ENCODE measurements at regions not wholly inside any gene's neighbourhood (a gene's known extent, or its start where the extent isn't known, plus 50 kb on each side); places are given as distances from the start of the nearest gene placed in this dataset.

DNA sequence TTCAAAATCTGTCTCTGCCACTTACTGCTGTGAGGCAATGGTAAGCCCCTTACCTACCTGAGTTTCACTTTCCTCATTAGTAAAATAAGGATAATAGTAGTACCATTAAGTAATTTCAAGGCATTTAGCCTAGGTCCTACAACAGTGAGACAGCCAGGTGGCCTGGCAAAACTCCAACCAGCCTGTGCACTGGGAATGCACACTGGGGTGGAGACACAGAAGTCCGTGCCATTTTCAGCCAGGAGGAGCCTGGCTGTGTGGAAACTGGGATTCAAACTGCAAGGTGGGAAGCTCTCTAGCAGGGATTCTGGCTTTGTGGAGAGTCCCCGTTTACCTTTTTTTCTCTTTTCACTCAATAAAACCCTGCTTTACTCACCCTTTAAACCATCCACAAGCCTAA is 630.4 kb downstream of the PRELID2 start:
- no peak for DNase-seq (ENCODE audit: low spot score)

DNA sequence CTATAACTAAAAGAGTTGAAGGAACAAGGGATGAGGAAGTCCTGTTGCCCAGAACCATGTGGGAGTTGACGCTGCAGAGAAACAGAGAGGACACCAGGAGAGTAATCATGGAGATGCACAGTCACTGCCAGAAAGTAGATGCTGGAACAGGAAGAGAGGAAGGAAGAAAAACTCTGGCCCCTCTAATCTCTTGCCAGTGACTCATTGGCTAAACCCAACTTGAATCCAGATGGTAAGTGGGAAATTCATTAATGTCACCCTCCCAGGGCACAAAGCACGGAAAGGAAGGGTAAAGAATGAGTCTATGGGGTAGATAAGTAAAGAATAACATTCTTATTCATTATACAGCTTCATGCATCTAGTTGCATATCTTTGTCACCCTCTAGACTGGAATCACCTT is 631.9 kb downstream of the PRELID2 start:
- DNase-seq (ENCODE audit: low spot score): no peak

DNA sequence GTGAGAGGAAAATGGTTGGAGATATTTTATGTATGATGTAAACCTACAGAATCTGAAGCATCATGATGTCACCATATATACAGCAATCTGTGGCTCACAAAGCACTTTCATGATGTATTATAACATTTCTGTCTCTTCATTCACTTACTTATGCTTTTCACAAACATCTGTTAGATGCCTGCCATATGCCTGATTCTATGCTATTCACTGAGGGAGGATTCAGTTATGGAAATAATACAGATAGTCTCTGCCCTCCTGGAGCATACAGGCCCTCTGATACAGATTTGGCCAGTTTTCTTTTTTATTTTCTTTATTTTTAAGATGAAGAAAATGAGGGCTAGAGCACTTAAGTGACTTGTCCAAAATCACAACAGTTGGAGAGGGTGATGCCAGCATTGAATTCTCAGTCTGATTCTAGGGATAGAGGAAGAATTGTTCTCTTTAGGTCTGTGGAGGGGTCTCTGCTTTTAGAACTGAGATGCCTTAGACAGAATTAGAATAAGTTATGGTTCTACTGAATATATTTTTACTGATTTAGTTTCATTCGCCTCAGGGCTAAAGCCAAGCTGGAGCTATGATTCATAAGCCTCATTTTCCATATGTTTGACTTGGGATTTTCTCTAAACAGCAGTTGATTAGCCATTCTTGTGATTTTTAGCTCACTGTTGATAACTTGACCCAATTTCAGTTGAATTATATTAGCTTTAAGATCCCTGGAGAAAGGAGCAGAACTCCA is 636.4 kb downstream of the PRELID2 start:
- no peak for DNase-seq (ENCODE audit: low spot score)

DNA sequence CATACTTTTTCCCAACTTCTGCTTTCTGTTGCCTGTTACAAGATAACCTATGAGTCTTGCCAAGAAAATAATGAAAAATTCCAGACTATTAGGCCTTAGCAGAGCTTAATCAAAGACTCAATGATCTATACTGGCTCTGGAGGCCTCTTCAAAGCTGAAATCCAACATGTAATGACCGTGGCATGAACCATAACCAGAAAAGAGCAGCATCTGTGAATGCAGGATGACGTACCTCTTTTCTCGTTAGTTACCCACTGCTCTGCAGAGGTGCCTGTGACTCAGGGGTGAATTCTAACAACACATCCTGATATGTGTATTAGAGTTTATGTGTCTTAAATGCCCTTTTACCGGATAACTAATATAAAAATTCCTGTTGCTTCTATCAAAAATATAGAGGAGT is 645.4 kb downstream of the PRELID2 start:
- no peak for DNase-seq (ENCODE audit: low spot score)

DNA sequence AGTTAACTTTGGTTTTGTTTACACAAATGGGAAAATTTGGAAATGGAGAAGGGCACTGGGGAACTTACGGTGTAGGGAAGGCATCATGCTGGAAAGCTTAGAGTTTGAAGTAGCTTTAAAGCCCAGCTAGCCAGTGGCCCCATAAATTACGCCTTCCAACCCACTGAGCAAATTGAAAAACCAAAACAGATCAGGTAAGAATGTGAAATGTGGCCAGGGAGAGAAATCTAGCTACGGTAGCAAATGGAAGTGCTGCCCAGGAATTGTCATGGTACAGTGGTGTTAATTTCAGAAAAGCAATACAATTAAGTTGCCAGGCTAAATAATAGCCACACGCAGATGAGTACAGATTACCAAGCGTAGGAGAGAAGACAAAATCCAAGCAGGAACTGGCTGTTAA is 654.8 kb downstream of the PRELID2 start:
- DNase-seq (ENCODE audit: low spot score): no peak

DNA sequence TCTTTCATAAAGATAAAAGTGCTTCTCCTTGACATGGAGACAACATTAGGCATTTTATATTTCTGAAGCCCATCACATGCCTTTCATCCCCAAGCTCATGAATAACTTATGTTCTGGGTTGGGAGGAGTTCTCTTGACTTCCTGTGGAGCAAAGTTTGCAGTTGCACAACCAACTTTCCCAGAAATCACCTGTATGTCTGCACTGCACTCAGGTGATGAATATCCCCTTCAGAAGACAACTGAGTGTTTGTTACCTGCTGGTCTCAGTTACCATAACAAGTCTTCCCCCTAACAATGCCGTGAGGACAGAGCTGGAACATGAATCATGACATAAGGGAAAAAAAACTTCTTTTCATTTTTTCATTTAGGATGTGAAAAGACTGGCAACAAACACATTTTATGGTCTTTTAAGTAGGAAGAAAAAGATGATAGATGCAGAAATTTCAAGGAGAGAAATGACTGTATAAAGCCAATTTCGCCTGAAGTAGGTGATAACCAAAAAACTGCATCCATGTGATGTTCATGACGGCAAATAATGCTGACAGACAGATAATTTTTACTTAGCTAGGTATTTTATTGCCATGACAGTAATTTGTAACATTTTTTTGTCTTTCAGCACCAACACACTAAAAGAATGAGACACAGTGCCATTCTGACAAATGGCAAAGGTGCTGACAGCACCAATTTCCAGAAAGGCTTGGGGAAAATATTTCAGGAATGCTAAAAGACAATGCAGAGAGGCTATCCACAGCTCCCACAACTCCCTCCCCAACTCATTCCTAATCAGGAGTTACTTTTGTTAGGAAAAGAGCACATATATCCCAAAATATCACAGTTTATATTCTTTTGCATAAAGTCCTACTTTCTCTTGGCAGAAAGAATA is 656.3 kb downstream of the PRELID2 start:
- DNase-seq (ENCODE audit: low spot score): peak; percentile 30

DNA sequence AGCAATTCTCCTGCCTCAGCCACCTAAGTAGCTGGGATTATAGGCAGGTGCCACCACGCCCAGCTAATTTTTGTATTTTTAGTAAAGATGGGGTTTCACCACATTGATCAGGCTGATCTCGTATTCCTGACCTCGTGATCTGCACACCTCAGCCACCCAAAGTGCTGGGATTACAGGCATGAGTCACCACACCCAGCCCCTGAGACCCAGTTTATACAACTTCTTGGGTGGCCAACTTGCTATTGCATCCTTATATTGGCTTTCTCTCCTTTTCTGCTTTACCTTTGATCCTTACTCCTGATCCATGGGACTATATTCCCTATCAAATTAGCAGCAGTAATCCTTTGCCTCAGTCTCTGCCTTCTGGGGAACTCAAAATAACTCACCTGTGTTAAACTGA is 659.1 kb downstream of the PRELID2 start:
- DNase-seq (ENCODE audit: low spot score): no peak

DNA sequence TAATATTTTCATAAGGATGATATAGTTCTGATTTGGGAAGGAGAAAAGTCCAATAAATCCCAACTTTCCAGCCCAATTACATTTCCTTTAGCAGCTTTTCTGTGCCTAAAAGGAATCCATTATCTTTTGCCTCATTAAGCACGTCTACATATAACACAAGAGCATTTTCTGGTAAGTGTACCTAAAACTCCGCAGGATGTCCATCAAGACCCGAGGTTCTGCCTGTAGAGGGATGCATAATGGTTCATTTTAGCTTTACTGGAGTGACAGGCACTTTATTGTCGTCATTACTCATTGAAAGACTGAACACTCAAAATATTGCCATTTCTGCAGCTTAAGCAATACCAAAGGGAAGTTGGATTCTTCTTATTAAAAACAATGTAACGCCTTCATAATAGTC is 669.0 kb downstream of the PRELID2 start:
- DNase-seq (ENCODE audit: low spot score): no peak

DNA sequence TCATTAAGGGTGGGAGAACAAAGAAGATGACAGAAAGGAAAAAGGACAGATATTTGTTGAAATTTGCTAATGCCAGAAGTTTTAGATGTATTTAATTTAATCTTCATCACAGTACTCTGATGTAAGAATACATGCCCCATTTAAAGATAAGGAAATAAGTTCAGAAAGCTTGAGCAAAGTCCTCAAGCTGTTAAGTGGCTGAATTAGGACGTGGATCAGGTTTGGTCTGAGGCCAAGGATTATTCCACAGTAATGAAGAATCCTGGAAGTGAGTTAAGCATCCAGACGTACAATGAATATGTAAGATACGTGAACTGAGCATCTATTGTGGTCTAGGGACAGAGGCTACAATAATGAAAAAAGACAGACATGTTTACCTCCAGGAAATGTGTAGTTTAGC is 671.3 kb downstream of the PRELID2 start:
- no peak for DNase-seq (ENCODE audit: low spot score)

DNA sequence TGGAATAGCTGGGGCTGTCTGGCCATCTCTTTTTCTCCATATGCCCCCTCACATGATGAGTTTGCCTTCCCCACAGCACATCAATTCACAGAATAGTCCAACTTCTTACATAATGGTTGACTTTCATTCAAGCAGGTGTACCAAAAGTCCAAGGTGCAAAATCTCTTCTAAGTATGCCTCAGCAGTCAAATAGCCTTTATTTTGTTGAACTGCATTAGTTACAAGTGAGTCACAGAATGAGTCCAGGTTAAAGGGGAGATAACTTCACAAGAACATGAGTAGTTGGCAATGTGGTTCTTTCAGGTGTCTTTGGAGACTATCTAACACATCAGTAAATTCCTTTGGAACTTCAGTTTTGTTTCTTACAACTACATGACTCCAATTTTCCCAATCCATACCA is 672.5 kb downstream of the PRELID2 start:
- peak; percentile 50 for DNase-seq (ENCODE audit: low spot score)

DNA sequence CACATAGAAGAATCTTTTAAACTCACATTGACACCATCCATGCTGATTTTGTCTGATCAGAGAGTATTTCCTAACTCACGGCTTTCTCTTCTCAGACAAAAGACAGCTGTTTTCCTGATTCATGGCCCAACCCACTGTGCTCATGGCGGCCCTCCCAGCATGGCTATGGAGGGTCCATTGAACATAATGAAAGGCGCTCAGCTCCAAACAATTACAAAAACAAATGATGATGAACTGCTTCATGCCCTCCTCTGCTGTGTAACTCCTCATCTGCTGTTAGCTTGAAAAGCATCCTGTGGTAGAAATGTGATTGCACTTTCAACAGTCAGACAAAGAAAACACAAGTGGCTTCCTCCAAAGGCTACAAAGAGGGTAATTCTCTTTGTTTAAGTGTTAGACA is 673.8 kb downstream of the PRELID2 start:
- no peak for DNase-seq (ENCODE audit: low spot score)

DNA sequence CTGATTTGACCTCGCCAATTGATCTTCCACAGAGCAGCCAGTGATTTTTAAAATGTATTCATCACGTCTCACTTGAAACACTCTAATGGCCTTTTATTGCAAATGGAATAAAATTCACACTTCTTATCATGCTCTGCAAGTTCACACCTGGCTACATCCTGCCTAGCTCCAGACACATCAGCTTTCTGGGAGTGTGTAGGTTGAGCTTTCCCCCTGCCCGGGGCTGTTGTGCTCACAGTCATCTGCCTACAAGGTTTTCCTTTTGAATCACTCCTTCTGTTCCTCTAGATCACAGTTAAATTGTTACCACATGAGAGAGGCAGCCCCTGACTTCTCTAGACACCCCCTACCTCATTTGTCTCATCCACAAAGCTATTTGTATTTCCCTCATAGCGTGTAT is 674.5 kb downstream of the PRELID2 start:
- no peak for DNase-seq (ENCODE audit: low spot score)

DNA sequence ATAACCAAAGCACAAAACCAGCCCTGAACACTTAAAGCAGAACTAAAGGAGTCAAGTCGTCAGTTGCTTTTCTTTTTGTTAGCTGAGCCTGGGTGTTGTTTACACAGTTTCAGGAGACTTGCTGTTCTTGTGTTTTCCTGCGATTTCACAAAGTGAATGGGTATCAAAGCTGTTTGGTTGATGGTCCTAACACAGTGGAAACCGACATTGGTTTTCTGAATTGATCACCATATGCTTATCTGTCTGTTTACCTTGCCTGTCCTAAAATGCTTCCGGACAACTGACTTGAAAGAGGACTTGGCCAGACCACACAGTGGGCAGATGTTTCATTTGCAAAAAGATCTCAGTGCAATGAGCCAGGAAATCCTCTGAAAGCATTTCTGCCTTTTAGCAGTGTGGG is 676.4 kb downstream of the PRELID2 start:
- no peak for DNase-seq (ENCODE audit: low spot score)

DNA sequence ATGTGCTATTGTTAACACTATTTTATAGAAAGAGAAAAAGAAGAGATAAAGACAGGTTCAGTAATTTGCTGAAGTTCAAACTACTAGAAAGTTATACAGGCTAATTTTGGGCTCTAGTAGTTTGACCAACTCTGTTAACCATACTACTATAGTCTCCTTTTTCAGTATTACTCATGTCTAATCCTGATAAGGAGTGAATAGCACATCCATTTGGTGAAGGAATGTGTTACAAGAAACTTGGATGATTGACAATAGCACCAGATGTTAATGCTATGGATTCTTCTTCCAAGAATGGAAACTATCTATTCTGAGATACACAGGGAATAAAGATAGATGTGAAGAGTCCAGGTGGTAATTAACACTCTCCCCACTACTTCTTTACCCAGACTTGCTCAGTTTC is 677.3 kb downstream of the PRELID2 start:
- no peak for DNase-seq (ENCODE audit: low spot score)

DNA sequence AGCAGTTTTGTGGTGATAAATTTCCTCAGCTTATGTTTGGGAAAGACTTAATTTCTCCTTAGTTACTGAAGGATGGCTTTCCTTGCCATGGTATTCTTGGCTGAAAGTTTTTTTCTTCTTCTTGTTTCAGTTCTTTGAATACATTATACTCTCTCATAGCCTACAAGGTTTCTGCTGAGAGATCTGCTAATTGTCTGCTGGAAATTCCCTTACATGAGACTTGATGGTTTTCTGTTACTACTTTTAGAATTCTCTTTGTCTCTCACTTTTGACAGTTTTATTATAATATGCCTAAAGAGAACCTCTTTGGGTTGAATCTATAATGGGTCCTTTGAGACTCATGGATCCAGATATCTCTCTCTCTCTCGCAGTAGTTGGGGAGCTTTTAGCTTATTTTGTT is 693.6 kb downstream of the PRELID2 start:
- DNase-seq (ENCODE audit: low spot score): no peak

DNA sequence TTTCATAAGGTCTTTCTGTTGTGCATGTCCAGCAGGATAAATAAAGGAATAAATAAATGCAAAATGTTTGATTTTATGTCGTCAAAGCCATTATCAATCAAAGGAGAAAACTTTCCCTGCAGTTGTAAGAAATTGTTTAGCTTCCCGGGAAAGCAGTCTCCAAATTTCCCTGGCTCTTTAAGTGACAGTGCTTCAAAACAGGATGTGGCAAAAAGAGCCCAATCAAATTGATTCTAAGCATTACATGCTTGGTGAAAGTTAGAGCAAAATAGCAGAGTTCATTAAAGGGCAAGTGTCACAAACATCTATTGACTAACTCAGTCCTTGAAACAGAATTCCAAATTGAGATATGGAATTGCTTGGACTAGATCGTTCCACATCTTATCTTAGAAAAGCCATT is 704.1 kb downstream of the PRELID2 start:
- DNase-seq (ENCODE audit: low spot score): no peak

DNA sequence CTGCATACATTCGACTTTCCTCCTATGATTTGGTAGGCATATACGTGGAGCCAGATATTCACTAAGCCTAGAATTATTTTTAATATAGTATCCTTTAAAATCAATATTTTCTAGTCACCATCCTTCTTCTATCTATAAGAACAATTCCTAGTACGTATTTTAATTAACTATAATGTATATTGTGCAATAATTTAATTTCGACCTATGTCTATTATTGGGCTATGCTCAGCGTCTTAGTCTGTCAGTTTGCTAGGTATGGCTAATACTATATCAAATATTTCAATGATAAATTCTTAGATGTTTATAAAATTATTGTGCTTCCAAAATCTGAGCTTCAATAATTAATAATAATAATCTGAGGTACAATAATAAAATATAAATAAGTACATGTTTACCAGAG is 705.3 kb downstream of the PRELID2 start:
- DNase-seq (ENCODE audit: low spot score): no peak

DNA sequence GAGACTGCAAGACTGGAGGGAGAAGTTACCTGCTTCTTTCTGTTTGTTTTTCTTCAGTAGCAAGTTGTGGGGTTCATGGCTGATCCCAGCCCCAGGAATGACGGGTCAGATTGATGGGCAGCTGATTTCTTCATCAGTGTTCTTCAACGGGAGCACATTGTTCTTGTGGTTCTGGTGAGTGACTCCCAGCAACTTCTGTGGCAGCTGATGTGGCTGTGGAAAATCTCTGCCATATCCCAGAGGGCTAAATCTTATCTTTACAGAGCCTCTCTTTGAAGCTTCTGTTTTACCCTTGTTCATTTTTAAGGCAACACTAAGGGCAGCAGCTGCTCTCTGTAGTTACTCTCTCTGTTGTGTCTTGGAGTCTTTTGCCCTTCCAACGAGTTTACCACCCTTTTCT is 710.3 kb downstream of the PRELID2 start:
- no peak for DNase-seq (ENCODE audit: low spot score)

DNA sequence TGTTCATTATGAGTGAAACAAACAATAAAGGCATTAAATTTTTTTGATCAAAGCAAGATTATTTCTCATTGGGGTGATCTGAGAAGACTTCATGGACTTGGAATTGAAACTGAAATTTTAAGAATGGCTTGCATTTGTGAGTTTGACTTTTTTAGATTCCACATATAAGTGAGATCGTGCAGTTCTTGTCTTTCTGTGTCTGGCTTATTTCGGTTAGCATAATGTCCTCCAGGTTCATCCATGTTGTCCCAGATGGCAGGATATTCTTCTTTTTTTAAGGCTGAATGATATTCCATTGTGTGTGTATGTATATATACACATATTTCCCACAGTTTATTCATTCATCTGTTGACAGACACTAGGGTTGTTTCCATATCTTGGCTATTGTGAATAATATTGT is 716.5 kb downstream of the PRELID2 start:
- DNase-seq (ENCODE audit: low spot score): no peak

DNA sequence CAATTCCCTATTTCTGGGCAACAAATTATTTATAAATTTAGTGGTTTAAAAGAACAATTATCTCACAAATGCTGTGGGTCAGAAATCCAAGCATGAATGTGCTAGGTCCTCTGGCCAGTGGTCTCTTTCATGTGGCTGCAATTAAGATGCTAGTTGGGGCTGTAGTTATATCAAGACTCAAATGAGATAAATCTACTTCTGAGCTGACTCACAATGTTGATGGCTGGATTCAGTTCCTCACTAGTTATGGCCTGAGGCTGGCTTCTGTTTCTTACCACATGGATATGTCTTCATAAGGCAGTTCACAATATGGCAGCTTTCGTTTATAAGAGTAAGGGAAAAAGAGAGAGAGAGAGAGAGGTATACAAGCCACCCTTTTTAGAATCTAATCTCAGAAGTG is 717.0 kb downstream of the PRELID2 start:
- DNase-seq (ENCODE audit: low spot score): no peak

DNA sequence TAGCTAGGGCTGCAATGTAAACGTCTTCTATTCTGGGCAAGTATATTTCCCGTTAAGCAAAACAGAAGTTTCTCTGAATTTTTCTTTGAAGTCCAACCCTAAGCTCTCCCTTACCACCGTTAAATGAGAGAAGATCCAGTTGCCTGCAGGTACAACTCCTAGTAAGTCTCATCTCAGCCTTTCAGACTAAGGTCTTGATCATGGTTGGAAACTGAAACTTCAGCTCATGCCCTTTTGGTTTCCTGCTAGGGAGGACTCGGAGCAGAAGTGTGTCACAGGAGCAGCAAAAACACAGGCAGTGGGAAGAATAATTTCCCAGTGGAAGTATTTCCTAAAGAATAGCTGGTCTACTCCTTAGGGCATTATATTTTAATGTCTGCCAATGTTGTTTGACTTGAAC is 717.9 kb downstream of the PRELID2 start:
- DNase-seq (ENCODE audit: low spot score): no peak

DNA sequence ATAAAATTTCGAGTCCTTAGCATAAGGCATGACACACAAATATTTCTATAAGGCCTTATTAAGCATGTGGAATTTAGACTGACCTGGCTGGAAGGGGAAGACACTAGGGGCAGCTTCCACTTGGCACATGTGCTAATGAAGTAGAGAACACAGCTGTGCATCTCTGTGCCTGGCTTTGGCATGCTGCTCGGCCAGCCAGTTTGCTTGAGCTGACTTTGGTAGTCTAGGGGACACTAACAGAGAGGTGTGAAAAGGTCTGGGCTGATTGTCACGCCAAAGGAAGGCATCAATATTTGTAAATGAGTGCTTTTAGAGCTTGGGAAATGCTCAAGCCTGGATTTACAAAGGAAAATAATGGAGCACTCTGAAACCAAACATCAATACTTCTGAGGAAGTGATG is 723.7 kb downstream of the PRELID2 start:
- DNase-seq (ENCODE audit: low spot score): no peak

DNA sequence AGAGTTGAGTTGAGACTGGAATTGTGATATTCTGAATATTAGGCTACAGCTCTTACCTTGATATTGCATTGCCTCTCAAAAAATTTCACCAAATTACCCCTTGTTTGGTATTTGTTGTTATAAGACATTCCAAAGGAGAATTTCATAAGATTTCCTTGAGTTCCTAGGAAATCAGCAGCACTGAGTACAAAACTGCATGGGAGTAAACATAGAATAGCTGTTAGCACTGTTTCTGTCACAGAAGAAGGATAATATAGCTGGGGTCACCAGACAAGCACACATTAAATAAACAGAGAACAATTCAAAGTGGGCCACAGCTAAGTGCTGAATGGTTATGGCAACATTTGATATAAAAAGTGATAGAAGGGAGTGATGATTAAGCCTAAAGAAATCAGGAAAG is 724.3 kb downstream of the PRELID2 start:
- DNase-seq (ENCODE audit: low spot score): no peak

DNA sequence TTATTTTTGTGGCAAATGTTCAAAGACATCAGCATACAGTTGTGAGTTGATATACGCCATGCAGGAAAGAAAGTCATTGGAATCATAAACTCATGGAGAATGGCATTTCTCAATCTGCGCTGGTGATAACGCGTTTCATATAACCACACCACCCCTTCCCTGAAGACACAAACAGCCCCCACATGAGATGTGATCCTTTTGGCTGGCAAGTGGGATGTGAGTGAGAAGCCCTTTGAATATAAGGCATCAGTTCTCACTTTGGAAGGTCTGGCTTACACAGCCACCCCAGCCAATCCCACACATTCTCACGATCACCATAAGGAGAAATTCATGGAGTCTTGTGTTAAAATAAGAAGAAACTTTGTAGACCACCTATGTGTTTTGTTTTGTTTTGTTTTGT is 725.0 kb downstream of the PRELID2 start:
- DNase-seq (ENCODE audit: low spot score): no peak

All from kidney tubule cell (primary cell).